Progenitor cell of endocrine pancreas (in vitro differentiated cells): ENCODE measurements at regions not wholly inside any gene's neighbourhood (a gene's known extent, or its start where the extent isn't known, plus 50 kb on each side); places are given as distances from the start of the nearest gene placed in this dataset.

Experiments
- DNase-seq: peaks from one replicate; pipeline ENCODE4 v3.0.0; 2021; ENCODE audit warnings: low spot score; ENCODE audit not compliant: unreplicated experiment
- H3K27ac Mint-ChIP-seq: 2 replicates; pipeline ENCODE4 v1.8.0; 2021; ENCODE audit warnings: mild to moderate bottlenecking, moderate library complexity, mixed read lengths
- H3K27me3 Mint-ChIP-seq: 2 replicates; pipeline ENCODE4 v1.8.0; 2021; ENCODE audit warnings: mixed read lengths
- H3K36me3 Mint-ChIP-seq: 2 replicates; pipeline ENCODE4 v1.8.0; 2022; ENCODE audit warnings: mixed read lengths; ENCODE audit not compliant: insufficient read depth
- H3K4me1 Mint-ChIP-seq: 2 replicates; pipeline ENCODE4 v1.8.0; 2021; ENCODE audit warnings: low read depth, mixed read lengths
- H3K4me3 Mint-ChIP-seq: 2 replicates; pipeline ENCODE4 v1.8.0; 2021; ENCODE audit warnings: low read depth, mild to moderate bottlenecking, moderate library complexity, mixed read lengths
- H3K9me3 Mint-ChIP-seq: 2 replicates; pipeline ENCODE4 v1.8.0; 2021; ENCODE audit warnings: low read depth, mixed read lengths
- TF ChIP-seq, protein P1 (sequence below): fragments of 200-600 bp; sonication (generic); IDR thresholded peaks from one replicate; pipeline ENCODE4 v1.5.0; 2021; ENCODE audit warnings: antibody characterized with exemption, mild to moderate bottlenecking; ENCODE audit not compliant: unreplicated experiment

DNA sequence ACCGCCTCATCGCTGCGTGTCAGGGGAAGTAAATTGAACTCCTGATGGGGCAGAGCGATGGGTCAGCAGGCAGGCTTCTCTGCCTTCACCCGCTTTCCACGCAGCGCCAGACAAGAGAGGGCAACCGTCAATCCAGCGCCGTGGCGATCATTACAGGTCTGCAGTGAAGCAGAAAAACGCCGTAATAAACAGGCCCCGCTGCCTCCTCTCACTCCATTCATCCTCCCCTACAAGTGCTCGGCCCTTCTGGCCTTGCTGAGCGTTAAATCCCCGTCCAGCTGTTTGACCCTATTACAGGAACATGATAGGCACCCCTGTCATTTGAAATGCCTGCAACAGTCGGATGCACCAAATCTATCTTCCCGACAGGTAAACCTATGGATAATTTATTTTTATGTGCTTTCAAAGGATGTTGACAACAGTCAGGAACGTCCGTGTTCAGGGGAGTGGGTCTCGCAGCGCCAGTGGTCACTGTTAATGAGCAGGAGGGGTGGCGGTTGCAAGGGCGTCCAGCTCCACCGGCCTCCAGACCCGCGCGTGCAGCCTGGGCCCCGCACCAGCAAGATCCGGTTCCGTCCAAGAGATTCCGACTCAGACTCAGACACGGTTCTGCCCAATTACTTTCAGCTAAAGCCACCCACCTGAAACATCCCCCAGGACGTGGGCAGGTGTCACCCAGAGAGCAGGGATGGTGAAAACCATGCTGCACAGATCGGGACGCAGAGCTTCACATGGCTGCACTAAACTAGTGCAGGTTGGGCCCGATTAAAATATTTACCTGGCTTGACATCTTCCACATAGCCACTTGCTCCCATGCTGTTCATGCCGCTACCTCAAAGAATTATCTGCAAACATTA lies 508.0 kb upstream of the MGMT start:
- no peaks in the 10 kb centered on the region for H3K36me3 Mint-ChIP-seq
- no peak for DNase-seq
- H3K4me3 Mint-ChIP-seq: no peak overlapping the region
- no peaks in the 10 kb centered on the region for H3K9me3 Mint-ChIP-seq
- TF ChIP-seq, protein P1, sequence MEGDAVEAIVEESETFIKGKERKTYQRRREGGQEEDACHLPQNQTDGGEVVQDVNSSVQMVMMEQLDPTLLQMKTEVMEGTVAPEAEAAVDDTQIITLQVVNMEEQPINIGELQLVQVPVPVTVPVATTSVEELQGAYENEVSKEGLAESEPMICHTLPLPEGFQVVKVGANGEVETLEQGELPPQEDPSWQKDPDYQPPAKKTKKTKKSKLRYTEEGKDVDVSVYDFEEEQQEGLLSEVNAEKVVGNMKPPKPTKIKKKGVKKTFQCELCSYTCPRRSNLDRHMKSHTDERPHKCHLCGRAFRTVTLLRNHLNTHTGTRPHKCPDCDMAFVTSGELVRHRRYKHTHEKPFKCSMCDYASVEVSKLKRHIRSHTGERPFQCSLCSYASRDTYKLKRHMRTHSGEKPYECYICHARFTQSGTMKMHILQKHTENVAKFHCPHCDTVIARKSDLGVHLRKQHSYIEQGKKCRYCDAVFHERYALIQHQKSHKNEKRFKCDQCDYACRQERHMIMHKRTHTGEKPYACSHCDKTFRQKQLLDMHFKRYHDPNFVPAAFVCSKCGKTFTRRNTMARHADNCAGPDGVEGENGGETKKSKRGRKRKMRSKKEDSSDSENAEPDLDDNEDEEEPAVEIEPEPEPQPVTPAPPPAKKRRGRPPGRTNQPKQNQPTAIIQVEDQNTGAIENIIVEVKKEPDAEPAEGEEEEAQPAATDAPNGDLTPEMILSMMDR: no peak
- peak overlapping the region; percentile 50 for H3K27ac Mint-ChIP-seq
- H3K4me1 Mint-ChIP-seq: peaks cover 17% of the 10 kb centered on the region
- peaks cover 9% of the 10 kb centered on the region for H3K27me3 Mint-ChIP-seq

GRCh38 chr10:128959746-128960145 lies 507.3 kb upstream of the MGMT start:
- Mint-ChIP-seq H3K27ac (peak overlapping the region; percentile 50), H3K27me3 (peaks cover 9% of the 10 kb centered on the region), H3K4me3 (no peak overlapping the region), H3K4me1 (peaks cover 17% of the 10 kb centered on the region), H3K36me3 (no peaks in the 10 kb centered on the region), H3K9me3 (no peaks in the 10 kb centered on the region)
- TF ChIP-seq, protein P1: no peak
- no peak for DNase-seq

- H3K4me1 Mint-ChIP-seq: peaks cover 17% of the 10 kb centered on the region
- no peak overlapping the region for H3K4me3 Mint-ChIP-seq
- no peak overlapping the region for H3K27ac Mint-ChIP-seq
- peaks cover 9% of the 10 kb centered on the region for H3K27me3 Mint-ChIP-seq
- DNase-seq: no peak
- TF ChIP-seq, protein P1: no peak
- H3K36me3 Mint-ChIP-seq: no peaks in the 10 kb centered on the region
- H3K9me3 Mint-ChIP-seq: peaks cover 3% of the 10 kb centered on the region
Measured at GRCh38 chr10:128960517-128960916, 506.5 kb upstream of the MGMT start.

DNA sequence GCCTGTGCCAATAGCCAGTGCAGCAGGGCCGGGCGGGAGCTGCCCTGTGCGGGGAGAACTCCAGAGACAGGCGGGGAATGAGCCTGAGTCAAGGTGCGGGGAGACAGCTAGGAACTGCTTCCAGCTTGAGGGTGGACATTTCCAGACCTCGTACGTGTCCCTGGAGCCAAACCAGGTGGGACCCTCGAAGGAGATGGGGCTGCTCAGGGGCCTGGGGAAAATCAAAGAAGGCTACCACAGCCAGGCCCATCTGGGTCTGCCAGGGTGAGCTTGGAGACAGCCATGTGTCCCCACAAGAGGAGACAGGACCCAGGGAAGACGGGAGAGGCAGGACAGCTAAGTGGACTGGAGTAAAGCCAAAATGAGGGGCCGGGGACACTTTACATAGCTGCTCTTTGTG lies 504.9 kb upstream of the MGMT start:
- no peak overlapping the region for H3K27ac Mint-ChIP-seq
- DNase-seq: no peak
- TF ChIP-seq, protein P1: no peak
- no peak overlapping the region for H3K4me3 Mint-ChIP-seq
- H3K4me1 Mint-ChIP-seq: peaks cover 17% of the 10 kb centered on the region
- peaks cover 4% of the 10 kb centered on the region for H3K9me3 Mint-ChIP-seq
- H3K36me3 Mint-ChIP-seq: no peaks in the 10 kb centered on the region
- peaks cover 11% of the 10 kb centered on the region for H3K27me3 Mint-ChIP-seq

GRCh38 chr10:128963211-128964099 lies 503.6 kb upstream of the MGMT start:
- Mint-ChIP-seq H3K4me1 (peaks cover 19% of the 10 kb centered on the region), H3K27ac (no peak overlapping the region), H3K27me3 (peaks cover 17% of the 10 kb centered on the region), H3K9me3 (peaks cover 4% of the 10 kb centered on the region), H3K36me3 (no peaks in the 10 kb centered on the region), H3K4me3 (no peak overlapping the region)
- DNase-seq: no peak
- TF ChIP-seq, protein P1: no peak
